ENCODE measurements at regions not wholly inside any gene's neighbourhood (a gene's known extent, or its start where the extent isn't known, plus 50 kb on each side); places are given as distances from the start of the nearest gene placed in this dataset.

DNA sequence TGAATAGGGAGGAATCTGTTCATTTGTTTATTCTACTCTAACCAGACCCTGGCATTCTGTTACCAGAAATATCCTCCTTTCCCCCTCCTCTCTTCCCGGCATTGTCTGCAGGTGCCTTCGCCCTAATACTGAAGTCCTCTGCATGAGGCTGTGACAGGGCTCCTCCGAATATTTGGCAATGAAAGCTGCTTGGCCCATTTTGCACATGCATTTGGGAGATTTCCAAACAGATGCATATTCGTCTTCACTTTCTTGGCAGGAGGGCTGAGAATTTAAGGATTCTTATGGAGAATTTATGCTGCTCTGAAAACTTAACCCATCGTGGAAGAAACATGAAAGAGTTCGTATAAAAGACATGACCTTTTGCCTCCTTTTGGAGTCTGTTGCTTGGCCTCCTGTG lies 484.0 kb downstream of the ZNF608 start:
- ATAC-seq (ENCODE audit: low FRiP score) (no peak), DNase-seq (ENCODE audit: low spot score) (no peak)
- TF ChIP-seq, protein P1, sequence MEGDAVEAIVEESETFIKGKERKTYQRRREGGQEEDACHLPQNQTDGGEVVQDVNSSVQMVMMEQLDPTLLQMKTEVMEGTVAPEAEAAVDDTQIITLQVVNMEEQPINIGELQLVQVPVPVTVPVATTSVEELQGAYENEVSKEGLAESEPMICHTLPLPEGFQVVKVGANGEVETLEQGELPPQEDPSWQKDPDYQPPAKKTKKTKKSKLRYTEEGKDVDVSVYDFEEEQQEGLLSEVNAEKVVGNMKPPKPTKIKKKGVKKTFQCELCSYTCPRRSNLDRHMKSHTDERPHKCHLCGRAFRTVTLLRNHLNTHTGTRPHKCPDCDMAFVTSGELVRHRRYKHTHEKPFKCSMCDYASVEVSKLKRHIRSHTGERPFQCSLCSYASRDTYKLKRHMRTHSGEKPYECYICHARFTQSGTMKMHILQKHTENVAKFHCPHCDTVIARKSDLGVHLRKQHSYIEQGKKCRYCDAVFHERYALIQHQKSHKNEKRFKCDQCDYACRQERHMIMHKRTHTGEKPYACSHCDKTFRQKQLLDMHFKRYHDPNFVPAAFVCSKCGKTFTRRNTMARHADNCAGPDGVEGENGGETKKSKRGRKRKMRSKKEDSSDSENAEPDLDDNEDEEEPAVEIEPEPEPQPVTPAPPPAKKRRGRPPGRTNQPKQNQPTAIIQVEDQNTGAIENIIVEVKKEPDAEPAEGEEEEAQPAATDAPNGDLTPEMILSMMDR (IDR thresholded peaks at IDR 0.05) = no peak

DNA sequence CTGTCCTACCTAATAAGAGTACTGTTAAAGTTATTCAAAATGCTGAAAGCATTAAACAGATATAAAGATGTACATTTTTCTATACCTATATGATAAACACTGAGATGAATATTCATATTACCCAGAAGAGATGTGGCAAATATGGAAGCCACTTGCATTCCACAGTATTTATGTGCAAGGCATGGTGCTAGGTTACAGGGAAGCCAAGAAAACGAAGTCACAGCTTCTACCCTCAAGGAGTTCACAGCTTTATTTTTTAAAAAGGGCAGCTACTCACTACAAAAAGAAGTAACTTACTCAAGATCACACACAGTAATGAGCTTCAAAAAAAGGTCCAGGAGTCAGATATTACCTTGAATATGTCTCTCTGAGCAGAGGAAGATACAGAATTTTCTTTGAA lies 484.6 kb downstream of the ZNF608 start:
- ATAC-seq (ENCODE audit: low FRiP score) = no peak
- DNase-seq (ENCODE audit: low spot score) = no peak
- TF ChIP-seq, protein P1 (IDR thresholded peaks at IDR 0.05) = no peak

DNA sequence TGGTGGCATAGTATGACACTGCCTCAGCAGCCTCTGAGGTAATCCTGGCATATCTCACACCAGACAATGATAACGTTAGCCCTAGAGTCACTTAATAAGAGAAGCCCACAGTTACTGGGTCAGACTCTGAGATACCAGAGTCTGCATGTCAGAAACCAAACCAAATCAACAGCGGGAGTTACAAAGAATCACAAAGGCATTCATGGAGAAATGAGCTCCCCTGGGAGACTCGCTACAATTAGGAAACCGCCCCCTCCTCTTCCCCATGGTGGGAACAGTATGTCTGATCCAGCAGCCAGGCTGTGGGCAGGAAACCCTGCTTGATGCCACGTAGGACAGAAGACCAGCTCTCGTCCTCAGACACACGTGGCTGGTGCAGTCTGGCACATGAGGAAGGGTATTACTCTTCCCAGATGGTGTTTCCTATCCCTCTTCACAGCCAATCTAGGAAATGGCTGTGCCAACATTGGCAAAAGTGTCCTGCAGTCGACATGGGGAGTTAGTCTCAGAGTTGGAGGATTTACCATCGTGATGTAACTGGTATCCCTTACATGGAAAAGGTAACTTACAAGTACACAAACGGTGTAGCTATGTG lies 485.4 kb downstream of the ZNF608 start:
- TF ChIP-seq, protein P1 (IDR thresholded peaks at IDR 0.05) = no peak
- ATAC-seq (ENCODE audit: low FRiP score) (no peak), DNase-seq (ENCODE audit: low spot score) (no peak)

DNA sequence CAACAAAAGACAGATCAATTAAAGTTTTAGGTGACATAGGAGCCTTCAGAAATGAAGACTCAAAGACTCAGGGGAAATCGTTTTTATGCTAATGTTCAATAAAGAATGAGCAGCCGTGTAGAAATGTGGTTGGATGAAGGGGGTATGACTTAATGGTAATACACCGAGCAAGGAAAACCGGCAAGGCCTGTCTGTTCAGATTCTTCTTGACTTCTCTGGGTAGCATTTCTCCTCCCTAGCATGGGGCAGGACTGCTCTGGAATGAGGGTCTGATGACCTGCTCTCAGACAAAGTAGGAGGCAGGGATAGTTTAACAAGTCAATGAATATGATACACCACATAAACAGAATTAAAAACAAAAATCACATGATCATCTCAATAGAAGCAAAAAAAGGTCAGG lies 487.4 kb downstream of the ZNF608 start:
- TF ChIP-seq, protein P1 (IDR thresholded peaks at IDR 0.05) = no peak
- no peak for DNase-seq (ENCODE audit: low spot score)
- no peak for ATAC-seq (ENCODE audit: low FRiP score)

DNA sequence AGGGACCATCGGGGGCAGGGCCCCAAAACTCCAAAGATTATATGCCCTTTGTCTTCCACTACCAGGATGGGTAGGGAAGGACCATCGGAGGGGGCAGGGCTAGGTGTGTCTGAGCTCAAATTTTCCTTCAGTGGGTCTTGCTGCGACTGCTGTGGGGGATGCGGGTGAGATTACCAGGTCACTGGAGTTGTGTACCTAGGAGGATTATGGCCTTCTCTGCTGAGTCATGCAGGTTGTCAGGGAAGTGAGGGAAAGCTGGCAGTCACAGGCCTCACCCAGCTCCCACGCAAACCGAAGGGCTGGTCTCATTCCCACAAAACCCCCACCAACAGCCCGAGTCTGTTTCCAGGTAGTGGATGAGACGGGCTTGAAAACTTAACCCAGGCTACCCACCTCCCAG lies 489.4 kb downstream of the ZNF608 start:
- TF ChIP-seq, protein P1 (IDR thresholded peaks at IDR 0.05) = no peak
- ATAC-seq (ENCODE audit: low FRiP score) (no peak), DNase-seq (ENCODE audit: low spot score) (no peak)

DNA sequence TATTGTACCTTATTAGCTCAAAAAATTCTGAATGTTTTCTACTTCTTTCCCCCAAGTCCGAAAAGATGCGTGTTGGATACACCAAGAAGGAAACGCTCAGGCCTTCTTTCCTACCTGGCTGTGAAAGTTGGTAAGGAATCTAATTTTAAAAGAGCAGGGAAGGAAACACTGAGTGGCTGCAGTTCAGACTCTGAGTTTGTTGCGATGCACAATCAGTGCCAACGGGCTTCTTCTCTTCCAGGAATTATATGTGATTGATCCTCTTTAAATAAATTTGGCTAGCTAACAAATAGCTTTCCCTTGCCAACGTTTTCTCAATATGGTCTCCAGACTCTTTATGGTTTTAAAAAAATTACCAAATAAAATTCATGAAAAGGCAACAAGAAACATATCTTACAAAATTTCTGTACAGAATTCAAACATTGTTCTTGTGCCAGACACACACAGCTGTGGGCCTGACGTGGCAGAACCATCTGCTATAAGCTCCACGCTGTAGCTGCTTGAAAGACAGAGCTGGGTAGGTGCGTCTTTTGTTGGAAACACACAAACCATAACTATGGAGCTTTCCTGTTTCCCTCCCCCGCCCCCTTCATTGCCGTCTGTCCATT lies 493.1 kb downstream of the ZNF608 start:
- TF ChIP-seq, protein P1 (IDR thresholded peaks at IDR 0.05) = no peak
- no peak for ATAC-seq (ENCODE audit: low FRiP score)
- DNase-seq (ENCODE audit: low spot score) = no peak

DNA sequence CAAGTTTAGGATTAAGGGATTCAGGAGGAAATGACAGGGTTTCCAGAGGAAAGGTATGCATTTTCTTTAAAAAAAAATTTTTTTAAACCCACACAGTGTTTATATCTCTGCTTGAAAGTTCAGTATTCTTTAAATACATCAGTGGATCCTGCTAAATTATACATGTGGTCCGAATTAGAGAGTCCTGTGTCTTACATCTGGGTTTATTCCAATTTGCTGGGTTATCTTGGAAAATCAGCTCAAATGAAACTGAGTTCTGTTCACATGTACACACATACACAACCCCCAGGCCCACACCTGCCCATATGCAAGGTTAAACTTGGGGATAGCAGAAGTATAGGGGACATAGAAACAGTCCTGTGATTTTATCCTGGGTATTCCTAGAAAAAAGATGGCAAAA lies 493.7 kb downstream of the ZNF608 start:
- DNase-seq (ENCODE audit: low spot score) = no peak
- ATAC-seq (ENCODE audit: low FRiP score) = no peak
- TF ChIP-seq, protein P1 (IDR thresholded peaks at IDR 0.05) = no peak

Measured in omental fat pad (tissue), 3 donors.